NCI-H69 (cell line): ENCODE measurements at regions not wholly inside any gene's neighbourhood (a gene's known extent, or its start where the extent isn't known, plus 50 kb on each side); places are given as distances from the start of the nearest gene placed in this dataset.

ENCODE experiments used
- DNase-seq: peaks from one replicate; lab custom pipeline; 2025; lab: John Stamatoyannopoulos, UW

DNA sequence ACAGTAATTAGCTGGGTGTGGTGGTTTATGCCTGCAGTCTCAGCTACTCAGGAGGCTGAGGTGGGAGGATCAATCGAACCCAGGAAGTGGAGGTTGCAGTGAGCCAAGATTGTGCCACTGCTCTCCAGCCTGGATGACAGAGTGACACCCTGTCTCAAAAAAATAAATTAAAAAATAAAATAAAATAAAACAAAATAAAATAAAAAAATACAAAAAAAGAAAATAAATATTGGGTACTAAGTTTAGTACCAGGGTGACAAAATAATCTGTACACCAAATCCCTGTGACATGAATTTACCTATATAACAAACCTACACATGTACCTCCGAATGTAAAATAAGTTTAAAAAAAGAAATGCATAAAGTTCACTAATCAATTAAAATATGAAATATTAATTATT is 666.0 kb upstream of the CDH18 start:
- DNase-seq, result no peak

- DNase-seq, result no peak
These were observed 662.0 kb upstream of the CDH18 start for GRCh38 chr5:20649966-20650365.

DNA sequence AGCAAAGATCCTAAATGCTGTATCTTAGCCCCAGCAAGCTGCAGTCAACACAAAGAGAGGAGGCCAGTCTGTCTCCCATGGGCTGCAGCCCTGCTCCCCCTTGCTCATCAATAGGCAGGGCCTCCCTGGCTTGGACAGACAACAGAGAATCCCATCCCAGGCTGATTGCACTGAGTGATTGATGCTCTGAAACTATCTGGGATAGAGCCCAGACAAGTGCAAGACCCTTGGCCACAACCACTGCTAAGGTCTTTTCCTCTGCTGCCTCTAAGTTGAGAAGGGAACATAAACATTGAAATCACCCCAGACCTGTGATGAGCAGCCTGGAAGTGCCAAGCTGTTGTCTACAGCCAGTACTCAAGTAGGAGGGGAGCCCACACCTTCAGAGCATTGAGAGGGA is 661.0 kb upstream of the CDH18 start:
- DNase-seq, result no peak

- DNase-seq, result no peak
These were observed 648.7 kb upstream of the CDH18 start for GRCh38 chr5:20636686-20637085.

- peak; percentile 65 for DNase-seq
These were observed 631.6 kb upstream of the CDH18 start for GRCh38 chr5:20619591-20619990.

GRCh38 chr5:20618340-20618739 is 630.3 kb upstream of the CDH18 start:
- no peak for DNase-seq

DNA sequence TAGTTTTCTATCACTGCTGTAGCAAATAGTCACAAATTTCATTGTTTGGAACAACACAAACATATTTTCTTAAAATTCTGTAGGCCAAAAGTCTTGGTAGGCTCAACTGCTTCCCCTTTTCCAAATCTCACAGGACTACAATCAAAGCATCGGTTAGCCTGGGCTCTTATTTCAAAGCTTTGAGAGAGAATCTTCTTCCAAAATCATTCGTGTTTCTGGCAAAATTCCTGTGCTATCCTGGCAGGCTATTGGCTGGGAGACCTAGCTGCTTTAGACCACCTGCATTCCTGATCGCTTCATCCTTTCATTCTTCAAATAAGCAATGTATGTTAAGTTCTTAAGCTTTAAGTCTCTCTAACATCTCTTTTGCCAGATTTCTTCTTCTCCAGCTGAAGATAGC is 629.8 kb upstream of the CDH18 start:
- no peak for DNase-seq

GRCh38 chr5:20615888-20616563 is 628.0 kb upstream of the CDH18 start:
- DNase-seq, result peak; percentile 27

- DNase-seq, result peak; percentile 34
These were observed 623.6 kb upstream of the CDH18 start for GRCh38 chr5:20611620-20612019.

GRCh38 chr5:20610681-20611080 is 622.7 kb upstream of the CDH18 start:
- DNase-seq, result peak; percentile 93

GRCh38 chr5:20609126-20609525 is 621.1 kb upstream of the CDH18 start:
- peak; percentile 24 for DNase-seq

- no peak for DNase-seq
These were observed 620.6 kb upstream of the CDH18 start for GRCh38 chr5:20608567-20608966.

- peak; percentile 23 for DNase-seq
These were observed 617.9 kb upstream of the CDH18 start for GRCh38 chr5:20605732-20606525.

GRCh38 chr5:20604992-20605391 is 617.0 kb upstream of the CDH18 start:
- peak; percentile 86 for DNase-seq

- DNase-seq, result peak; percentile 95
These were observed 613.7 kb upstream of the CDH18 start for GRCh38 chr5:20601678-20602100.

DNA sequence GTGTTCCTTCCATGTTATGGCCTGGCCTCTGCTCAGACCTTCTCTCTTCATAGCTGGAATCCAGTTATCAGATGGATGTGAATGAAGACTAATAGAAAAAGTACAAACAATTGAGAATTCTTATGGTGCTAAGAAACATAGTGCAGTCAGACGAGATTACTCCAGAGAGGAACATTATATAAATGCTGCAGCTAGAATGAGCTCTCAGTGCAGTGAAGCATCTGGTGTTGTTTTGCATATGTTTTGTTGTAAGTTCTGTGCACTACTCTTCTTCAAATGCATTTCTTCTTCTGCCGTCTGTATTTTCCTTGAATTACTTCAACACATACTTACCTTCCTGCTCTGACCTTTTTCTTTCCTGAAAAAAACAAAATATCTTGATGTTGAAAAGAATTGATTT is 602.4 kb upstream of the CDH18 start:
- no peak for DNase-seq

- DNase-seq, result peak; percentile 27
These were observed 587.6 kb upstream of the CDH18 start for GRCh38 chr5:20575571-20575970.

GRCh38 chr5:20574576-20574975 is 586.6 kb upstream of the CDH18 start:
- no peak for DNase-seq

- peak; percentile 24 for DNase-seq
These were observed 584.6 kb upstream of the CDH18 start for GRCh38 chr5:20572614-20573013.

DNA sequence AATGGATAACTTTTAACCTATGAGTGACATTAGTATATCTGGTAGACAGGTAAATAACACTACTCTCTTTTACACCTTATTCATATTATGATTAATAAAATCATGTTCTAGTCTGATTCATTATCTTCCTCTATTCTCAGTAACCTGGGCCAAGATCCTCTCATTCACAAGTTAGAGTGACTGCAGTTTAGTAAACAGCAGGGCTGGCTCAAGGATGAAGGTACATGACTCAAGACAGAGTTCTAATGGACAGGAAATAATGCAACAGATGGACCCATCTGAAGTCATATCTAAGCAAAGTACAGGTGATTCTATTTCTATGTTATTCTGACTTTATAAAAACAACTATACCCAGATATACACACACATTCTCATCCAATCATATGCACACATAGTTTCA is 582.5 kb upstream of the CDH18 start:
- peak; percentile 7 for DNase-seq

- DNase-seq, result no peak
These were observed 574.5 kb upstream of the CDH18 start for GRCh38 chr5:20562544-20562943.

- no peak for DNase-seq
These were observed 571.8 kb upstream of the CDH18 start for GRCh38 chr5:20559845-20560244.

DNA sequence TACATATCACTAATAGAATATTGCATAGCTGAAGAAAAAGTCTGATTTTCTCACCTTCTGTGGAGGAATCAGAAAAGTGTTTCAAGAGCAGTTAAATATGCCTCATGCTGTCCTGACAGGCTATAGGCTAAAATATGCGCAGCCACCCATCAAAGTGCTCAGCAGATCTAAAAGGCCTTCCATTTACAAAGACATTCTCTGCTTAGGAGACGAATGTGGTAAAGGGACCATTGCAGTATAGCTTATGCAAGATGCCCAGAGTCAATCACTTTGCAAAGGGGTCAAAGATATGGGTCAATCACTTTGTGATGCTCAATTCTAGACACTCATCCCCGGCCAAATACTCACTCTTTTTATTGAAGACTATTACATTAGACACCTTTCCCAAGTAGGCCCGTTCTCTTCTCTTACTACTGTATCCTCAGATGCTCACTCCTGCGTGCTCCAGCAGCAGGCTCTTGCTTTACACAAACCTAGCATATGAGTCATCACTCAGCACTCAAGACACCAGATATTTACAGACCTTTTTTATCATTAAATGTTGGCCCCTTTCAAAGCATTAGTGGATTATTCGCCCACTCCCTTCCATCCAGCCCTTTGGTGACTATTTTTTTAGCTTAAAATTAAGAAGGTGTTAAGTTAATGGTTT is 568.2 kb upstream of the CDH18 start:
- DNase-seq, result no peak
